ENCODE measurements at regions not wholly inside any gene's neighbourhood (a gene's known extent, or its start where the extent isn't known, plus 50 kb on each side); places are given as distances from the start of the nearest gene placed in this dataset.

DNA sequence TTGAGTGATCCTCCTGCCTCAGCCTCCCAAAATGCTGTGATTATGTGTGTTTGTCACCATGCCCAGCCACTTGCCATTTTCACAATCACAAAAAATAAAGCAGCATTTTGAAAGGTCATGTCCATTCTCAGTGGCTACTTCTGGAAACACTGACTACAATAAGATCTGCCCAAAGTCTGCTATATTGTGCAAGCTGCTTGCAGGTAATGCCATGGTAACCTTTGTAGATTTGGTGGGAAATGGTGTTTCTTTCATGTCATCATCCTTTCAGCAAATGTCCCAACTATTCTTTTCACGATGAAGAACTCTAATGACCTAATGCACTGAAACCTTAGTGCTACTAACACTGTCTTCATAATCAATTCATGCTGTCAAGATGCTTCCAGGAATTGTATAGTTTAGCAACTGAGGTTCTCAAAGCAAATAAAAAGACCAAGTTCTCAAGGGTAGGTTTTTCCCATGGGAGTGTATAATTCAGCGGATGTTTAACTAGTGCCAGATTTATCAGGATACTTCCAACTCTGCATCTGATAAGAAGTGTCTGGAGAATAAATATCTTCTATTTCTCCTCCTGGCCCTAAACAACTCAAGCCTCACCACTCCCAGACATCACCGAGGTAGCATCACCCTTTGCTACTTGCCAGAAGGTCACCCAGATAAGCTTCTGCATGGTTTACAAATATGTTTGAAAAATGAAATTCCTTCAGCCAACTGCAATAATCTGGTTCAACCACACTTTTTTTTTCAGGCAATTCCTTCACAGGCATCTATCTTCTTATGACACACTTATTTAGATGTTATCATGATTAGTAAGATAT, 132.0 kb upstream of the ZC3H11B start:
- no peaks in the 10 kb centered on the region for H3K36me3 ChIP-seq (replicated peaks; ENCODE audit: control insufficient read depth, insufficient read depth, low read length)
- no peaks in the 10 kb centered on the region for H3K27me3 ChIP-seq (ENCODE audit: control insufficient read depth, insufficient read depth, low read length)
- H3K4me3 ChIP-seq (ENCODE audit: insufficient read depth, low read depth, low read length) = no peak overlapping the region
- DNase-seq = no peak

DNA sequence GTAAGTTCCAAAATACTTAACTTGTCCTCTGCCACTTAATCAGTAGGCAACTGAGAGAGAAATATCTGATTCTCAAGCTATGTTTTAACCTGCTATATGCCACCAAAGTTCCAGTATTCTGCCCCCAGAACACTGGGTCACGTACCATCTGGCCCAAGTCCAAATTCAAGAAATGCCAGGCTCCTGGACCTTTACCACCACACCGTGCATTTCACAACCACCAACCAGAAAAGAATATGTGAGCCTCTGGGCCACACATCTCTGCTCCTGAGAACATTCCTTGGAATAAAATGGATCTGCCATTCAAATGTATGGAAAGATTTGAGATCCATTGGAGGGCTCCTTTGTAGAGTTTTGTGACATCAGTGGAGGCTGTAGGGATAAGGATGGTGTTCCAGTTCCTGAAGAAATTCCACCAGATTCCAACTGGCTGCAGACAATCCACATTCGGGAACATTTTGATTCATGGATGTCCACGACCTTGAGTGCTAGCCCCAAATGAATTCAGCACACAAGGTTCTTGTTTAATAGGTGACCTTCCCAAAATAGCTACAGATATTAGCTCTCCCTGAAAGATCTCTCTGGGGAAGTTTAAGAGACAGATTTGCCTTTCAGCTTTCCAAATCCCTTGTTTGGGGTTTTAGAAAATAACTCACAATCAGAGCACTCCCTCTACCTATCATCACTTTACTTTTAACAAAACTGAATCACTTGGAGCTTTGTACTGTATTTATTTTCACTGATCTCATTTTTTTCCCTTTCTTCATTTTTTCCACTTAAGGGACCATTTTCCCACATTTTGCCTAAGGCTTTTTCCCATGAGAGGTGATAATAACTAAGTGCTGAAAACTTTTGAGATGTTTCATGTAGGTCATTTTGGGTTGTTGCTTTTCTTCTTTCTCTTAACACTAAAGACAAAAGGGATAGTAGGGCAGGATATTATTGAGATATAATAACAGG, 128.4 kb upstream of the ZC3H11B start:
- H3K4me3 ChIP-seq (ENCODE audit: insufficient read depth, low read depth, low read length) = no peak overlapping the region
- no peak for DNase-seq
- no peaks in the 10 kb centered on the region for H3K36me3 ChIP-seq (replicated peaks; ENCODE audit: control insufficient read depth, insufficient read depth, low read length)
- H3K27me3 ChIP-seq (ENCODE audit: control insufficient read depth, insufficient read depth, low read length) = no peaks in the 10 kb centered on the region

DNA sequence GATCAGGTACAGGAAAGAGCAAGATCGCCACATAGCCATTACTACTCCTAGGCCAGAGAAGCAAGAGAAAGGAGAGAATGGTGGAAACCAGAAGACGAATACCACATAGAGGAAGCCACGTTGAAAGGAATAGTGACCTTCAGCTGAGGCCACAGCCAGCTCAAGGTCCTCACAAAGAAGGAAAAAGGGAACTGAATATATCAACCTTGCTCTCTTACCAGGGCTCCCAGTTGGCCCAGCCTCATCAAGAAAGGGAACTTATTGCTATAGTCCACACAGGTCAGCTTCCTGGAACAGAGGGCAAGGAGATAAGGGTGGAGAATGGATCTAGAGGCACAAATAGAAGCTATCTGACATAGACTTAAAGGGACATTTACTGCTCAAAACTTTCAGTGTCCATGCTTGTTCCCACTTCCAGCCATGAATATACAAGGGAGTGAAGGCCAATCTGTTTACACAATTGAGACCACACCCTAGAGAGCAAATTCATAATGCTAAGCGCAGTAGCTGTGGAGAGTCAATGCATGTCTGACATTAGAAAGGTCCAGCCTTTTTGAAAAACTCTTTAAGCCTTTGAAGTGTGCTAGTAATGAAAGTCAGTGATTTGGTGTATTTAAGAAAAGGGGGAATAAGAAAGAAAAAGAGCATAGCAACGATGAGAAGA, 120.7 kb upstream of the ZC3H11B start:
- no peaks in the 10 kb centered on the region for H3K27me3 ChIP-seq (ENCODE audit: control insufficient read depth, insufficient read depth, low read length)
- no peak for DNase-seq
- no peaks in the 10 kb centered on the region for H3K36me3 ChIP-seq (replicated peaks; ENCODE audit: control insufficient read depth, insufficient read depth, low read length)
- H3K4me3 ChIP-seq (ENCODE audit: insufficient read depth, low read depth, low read length) = no peak overlapping the region

DNA sequence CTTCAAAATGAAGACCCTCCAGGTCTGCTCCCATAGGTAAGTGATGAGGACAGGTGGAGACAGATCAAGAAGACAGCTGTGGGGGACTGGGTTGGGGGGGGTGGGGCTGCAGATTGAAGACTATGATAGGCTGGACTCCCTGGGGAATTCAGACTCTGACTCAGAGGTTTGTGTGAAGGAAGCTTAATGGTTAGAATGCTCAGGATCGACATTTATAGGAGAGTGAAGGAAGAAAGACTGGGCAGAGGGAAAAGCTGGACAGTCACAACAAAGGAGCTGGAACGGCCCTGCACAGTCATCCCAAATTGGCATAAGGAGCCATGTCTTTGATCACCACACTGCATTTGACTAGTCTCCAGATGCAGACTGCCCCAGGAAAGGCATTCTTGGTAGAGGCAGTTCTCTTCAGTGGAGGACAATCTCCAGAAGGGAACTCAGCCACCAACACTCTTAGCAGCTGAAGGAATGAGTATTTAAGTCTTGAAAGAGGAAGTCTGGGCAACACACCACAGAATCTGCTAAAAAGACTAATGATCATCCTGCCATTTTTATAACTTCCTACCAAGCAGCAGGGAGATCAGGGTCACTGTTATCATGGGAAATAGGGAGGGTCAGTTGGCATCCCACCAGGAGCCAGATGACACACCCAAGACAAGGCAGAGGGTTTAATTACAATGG, 120.0 kb upstream of the ZC3H11B start:
- no peaks in the 10 kb centered on the region for H3K36me3 ChIP-seq (replicated peaks; ENCODE audit: control insufficient read depth, insufficient read depth, low read length)
- H3K27me3 ChIP-seq (ENCODE audit: control insufficient read depth, insufficient read depth, low read length) = no peaks in the 10 kb centered on the region
- no peak for DNase-seq
- no peak overlapping the region for H3K4me3 ChIP-seq (ENCODE audit: insufficient read depth, low read depth, low read length)

DNA sequence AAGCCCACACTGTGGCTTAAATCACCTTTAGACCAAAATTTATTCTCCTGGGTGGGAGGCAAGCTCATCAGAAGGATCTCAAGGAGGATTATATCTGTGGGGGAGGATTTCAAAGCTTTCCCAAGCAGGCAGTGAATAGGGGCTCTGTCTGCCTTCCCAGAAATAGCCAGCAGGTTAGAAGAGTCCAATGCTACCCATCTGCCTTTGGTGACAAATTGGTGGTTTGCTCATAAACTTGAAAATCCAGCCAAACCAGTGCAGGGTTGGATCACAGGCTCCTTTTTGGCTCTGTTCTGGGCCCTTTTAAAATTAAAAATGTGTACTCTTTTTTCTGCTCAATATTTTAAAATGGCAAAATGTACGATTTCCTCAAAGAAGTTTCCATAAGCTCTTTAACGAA, 118.9 kb upstream of the ZC3H11B start:
- no peak overlapping the region for H3K4me3 ChIP-seq (ENCODE audit: insufficient read depth, low read depth, low read length)
- DNase-seq = no peak
- no peaks in the 10 kb centered on the region for H3K27me3 ChIP-seq (ENCODE audit: control insufficient read depth, insufficient read depth, low read length)
- no peaks in the 10 kb centered on the region for H3K36me3 ChIP-seq (replicated peaks; ENCODE audit: control insufficient read depth, insufficient read depth, low read length)

DNA sequence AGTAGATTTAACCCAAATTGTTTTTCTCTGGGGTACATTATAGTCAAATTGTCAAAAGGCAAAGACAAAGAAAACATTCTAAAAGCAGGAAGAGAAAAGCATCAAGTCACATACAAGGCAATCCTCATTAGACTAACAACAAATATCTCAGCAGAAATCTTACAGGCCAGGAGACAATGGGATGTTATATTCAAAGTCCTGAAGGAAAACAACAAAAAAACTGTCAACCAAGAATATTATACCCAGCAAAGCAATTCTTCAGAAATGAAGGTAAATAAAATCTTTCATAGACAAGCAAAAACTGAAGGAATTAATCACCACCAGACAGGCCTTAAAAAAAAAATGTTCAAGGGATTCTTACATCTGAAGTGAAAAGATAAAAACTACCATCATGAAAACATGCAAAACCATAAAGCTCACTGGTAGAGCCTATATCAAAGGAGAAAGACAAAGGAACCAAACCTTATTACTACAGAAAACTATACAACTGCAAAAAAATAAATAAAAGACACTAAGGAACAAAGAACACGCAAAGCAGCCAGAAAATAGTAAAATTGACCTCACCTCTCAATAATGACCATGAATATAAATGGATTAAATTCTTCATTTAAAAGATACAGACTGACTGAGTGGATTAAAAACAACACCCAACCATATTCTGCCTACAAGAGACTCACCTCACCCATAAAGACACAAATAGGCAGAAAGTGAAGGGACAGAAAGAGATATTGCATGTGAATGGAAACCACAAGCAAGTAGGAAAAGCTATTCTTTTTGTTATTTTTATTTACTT, 113.8 kb upstream of the ZC3H11B start:
- Histone ChIP-seq H3K4me3 (ENCODE audit: insufficient read depth, low read depth, low read length) (no peak overlapping the region), H3K27me3 (ENCODE audit: control insufficient read depth, insufficient read depth, low read length) (no peaks in the 10 kb centered on the region), H3K36me3 (replicated peaks; ENCODE audit: control insufficient read depth, insufficient read depth, low read length) (no peaks in the 10 kb centered on the region)
- no peak for DNase-seq

DNA sequence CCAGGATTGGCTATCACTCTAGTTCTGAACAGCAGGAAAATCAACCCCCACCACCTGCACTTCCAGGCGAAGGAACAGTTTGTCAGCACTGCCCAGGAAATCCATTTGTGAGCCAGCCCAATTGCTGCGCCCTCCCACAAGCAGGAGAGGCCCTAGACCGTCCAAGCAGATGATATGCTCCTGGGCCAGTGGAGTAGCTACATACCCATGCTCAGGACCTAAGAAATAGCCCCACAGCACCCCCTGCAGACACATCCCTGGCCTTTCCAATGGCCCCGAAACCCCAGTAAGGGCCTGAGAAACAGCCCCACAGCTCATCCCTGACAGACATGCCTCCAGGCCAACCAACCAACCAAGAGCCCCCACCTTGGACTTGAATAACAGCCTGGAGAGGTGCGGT, 111.5 kb upstream of the ZC3H11B start:
- Histone ChIP-seq H3K4me3 (ENCODE audit: insufficient read depth, low read depth, low read length) (no peak overlapping the region), H3K36me3 (replicated peaks; ENCODE audit: control insufficient read depth, insufficient read depth, low read length) (no peaks in the 10 kb centered on the region), H3K27me3 (ENCODE audit: control insufficient read depth, insufficient read depth, low read length) (no peaks in the 10 kb centered on the region)
- no peak for DNase-seq

DNA sequence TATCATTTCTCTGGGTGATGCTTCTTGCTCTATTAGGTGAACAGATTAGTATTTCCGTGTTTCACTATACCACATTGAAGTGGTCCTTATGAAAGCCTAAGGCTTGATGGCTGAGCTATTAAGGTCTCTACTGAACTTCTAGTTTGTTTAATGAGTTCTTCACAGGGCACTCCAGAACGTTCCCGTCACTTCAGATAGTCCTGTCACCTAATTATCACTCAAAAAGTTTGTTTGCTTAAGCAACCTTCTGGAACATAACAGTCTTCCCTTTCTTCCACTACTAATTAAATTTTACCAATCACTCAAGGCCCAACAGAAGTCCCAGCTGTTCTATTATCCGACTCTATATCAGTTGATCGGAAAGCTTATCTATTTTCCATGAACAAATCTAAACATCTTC, 104.6 kb upstream of the ZC3H11B start:
- no peak for DNase-seq
- H3K36me3 ChIP-seq (replicated peaks; ENCODE audit: control insufficient read depth, insufficient read depth, low read length) = no peaks in the 10 kb centered on the region
- no peaks in the 10 kb centered on the region for H3K27me3 ChIP-seq (ENCODE audit: control insufficient read depth, insufficient read depth, low read length)
- no peak overlapping the region for H3K4me3 ChIP-seq (ENCODE audit: insufficient read depth, low read depth, low read length)

DNA sequence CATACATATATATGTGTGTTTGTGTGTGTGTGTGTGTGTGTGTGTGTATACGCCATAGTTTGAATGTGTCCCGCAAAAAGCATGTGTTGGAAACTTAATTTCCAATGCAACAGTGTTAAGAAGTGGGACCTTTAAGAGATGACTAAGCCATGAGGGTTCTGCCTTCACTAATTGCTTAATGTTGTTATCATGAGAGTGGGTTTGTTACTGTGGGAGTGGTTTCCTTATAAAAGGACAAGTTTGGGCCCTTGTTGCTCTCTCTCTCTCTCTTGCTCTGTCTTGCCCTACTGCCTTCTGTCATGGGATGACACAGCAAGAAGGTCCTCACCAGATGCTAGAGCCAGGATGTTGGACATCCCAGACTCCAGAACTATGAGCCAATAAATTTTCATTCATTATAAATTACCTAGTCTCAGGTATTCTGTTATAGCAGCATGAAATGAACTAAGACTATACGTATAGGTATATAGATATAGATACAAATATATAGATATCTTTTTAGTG, 103.8 kb upstream of the ZC3H11B start:
- no peaks in the 10 kb centered on the region for H3K36me3 ChIP-seq (replicated peaks; ENCODE audit: control insufficient read depth, insufficient read depth, low read length)
- no peak overlapping the region for H3K4me3 ChIP-seq (ENCODE audit: insufficient read depth, low read depth, low read length)
- no peaks in the 10 kb centered on the region for H3K27me3 ChIP-seq (ENCODE audit: control insufficient read depth, insufficient read depth, low read length)
- DNase-seq = no peak

DNA sequence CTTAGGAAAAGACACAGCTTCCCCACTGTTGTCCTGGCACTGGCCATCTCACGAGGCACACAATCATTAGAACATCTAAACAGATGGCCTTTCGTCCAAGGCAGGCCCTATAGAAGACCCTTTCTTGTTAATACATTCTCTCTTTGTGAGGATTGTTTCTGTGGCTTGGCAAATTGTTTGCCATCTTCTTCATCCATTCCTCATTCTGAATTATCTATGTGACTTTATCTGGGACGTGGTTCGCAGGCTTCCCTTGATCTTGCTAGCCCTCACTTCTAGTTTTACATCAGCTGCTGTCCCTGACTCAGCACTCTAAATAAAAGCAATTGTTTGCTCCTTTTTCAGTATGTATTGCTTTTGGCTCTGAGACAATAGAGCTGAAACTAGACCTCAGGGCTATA, 101.1 kb upstream of the ZC3H11B start:
- Histone ChIP-seq H3K36me3 (replicated peaks; ENCODE audit: control insufficient read depth, insufficient read depth, low read length) (no peaks in the 10 kb centered on the region), H3K4me3 (ENCODE audit: insufficient read depth, low read depth, low read length) (no peak overlapping the region), H3K27me3 (ENCODE audit: control insufficient read depth, insufficient read depth, low read length) (no peaks in the 10 kb centered on the region; the same call in 1 of the 2 replicates)
- no peak for DNase-seq

DNA sequence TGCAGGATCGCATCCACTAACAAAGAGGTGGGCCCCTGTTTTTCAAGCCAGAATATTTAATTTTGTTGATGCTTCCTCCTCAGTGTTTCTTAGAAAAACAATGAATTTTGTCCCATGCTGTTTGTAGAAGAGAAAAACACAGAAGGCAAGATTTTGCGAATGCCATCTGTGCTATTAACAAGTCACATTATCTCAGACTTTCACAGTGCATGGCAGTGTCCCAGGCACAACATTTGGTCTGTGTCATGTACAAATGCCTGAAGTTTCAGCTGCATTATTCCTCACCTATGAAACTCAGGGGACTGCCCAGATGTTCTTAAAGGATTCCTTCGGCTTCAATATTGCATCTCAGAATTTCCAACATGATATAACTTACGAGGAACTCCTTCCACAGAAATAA, 99.6 kb upstream of the ZC3H11B start:
- Histone ChIP-seq H3K27me3 (ENCODE audit: control insufficient read depth, insufficient read depth, low read length) (no peaks in the 10 kb centered on the region; the same call in 1 of the 2 replicates), H3K36me3 (replicated peaks; ENCODE audit: control insufficient read depth, insufficient read depth, low read length) (no peaks in the 10 kb centered on the region), H3K4me3 (ENCODE audit: insufficient read depth, low read depth, low read length) (no peak overlapping the region)
- DNase-seq = no peak

DNA sequence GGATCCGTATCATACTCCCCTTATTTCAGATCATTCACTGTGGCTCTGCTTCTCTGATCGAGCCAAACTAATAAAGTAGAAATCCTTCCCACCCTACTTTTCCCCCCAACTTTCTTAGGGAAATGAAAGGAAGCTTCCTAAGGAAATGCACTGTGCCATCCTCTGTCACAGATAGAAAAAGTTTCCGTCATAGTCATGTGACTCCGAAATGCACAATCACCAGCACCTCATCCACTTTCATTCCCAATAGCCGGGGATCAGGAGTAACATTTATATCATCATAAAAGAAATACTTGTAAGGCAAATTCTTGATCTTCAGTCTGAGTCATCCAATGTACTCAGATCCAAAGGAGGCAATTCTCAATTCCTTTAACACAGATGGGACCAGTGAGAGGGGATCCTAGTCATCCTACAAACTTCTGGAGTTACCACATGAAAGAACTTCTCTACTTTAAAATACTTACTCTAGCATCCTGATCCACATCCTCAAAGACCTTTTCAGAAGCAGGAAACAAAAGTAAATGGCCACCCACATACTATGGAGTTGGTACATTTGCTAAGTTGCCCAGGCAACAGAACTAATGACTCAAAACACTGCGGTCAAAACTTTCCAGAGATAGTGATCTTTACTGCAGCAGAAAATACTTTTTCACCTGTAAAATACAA, 97.8 kb upstream of the ZC3H11B start:
- no peak for DNase-seq
- Histone ChIP-seq H3K4me3 (ENCODE audit: insufficient read depth, low read depth, low read length) (no peak overlapping the region), H3K36me3 (replicated peaks; ENCODE audit: control insufficient read depth, insufficient read depth, low read length) (no peaks in the 10 kb centered on the region), H3K27me3 (ENCODE audit: control insufficient read depth, insufficient read depth, low read length) (no peaks in the 10 kb centered on the region; the same call in 1 of the 2 replicates)

DNA sequence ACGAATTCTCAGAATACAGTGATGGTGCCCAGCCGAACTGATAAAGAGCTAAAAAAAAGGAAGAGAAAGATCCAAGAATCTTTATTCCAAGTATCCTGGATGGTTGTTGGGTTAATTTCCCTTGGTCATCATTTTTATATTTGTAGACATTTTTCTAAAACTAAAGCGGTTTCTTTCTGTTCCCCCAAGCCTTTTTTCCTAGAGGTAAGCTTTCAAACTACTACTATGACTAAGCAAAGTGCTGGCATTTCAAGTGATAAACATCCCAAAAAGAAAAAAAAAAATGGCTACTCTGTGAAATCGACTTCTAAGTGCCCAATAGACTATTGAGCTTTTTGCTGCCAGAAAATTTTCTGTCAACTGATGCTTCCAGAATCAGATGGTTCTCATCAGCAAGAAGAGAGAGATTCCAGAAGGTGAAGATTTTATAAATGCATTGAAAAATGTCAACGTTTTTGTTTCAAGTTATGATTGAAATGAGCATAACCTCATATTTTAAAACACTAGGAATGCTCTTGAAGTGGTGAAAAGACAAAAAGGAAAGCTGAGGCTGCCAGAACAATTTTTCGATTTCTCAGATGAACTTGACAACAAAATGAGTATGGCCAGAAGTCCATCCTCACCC, 96.1 kb upstream of the ZC3H11B start:
- H3K4me3 ChIP-seq (ENCODE audit: insufficient read depth, low read depth, low read length) = no peak overlapping the region
- no peaks in the 10 kb centered on the region; the same call in 1 of the 2 replicates for H3K27me3 ChIP-seq (ENCODE audit: control insufficient read depth, insufficient read depth, low read length)
- no peak for DNase-seq
- no peaks in the 10 kb centered on the region for H3K36me3 ChIP-seq (replicated peaks; ENCODE audit: control insufficient read depth, insufficient read depth, low read length)
